Mucosa of descending colon (tissue), 3 donors: ENCODE measurements at regions not wholly inside any gene's neighbourhood (a gene's known extent, or its start where the extent isn't known, plus 50 kb on each side); places are given as distances from the start of the nearest gene placed in this dataset.

Source experiments
- ATAC-seq: fragments of 200-7000 bp; cut with Tn5 transposase; one replicate; pipeline ENCODE4 v1.9.1; 2020; ENCODE audit warnings: mild to moderate bottlenecking, moderate library complexity
- DNase-seq, 3 donors: peaks; one replicate each; pipeline ENCODE4 v3.0.0-alpha.2; 2020
- H3K36me3 ChIP-seq: fragments of 200-600 bp; one replicate; pipeline ENCODE4 v1.8.0; 2021; ENCODE audit warnings: low read depth, mild to moderate bottlenecking
- H3K4me1 ChIP-seq: fragments of 200-600 bp; one replicate; pipeline ENCODE4 v1.8.0; 2021; ENCODE audit warnings: low read depth, mild to moderate bottlenecking
- H3K4me3 ChIP-seq: fragments of 200-600 bp; one replicate; pipeline ENCODE4 v1.8.0; 2021; ENCODE audit warnings: mild to moderate bottlenecking
- H3K9me3 ChIP-seq: fragments of 200-600 bp; one replicate; pipeline ENCODE4 v1.8.0; 2021; ENCODE audit warnings: mild to moderate bottlenecking
- CTCF ChIP-seq: fragments of 200-600 bp; IDR thresholded peaks from one replicate; pipeline ENCODE4 v1.8.0; 2022; ENCODE audit warnings: antibody characterized with exemption, mild to moderate bottlenecking
- intact Hi-C, 2 donors: fragments of 100-400 bp; cut with DNase I in 1 of 2; cut with micrococcal nuclease in 1 of 2; formaldehyde crosslinking; loops; one replicate each; pipeline versions ENCODE4 v1.11.0 to v1.11.1; 2022; cut with DNase I, micrococcal nuclease
- donor health status: DM: no; HTN: no; CAD: no; lungs with moderate emphysema.
- donor health status: DM: no; HTN: no; CAD: no.
- donor health status: DM: no; HTN: yes; CAD: no.

GRCh38 chr12:74105434-74105833, 432.2 kb upstream of the ATXN7L3B start:
- no peak for ATAC-seq
- Histone ChIP-seq H3K4me3 (no peak overlapping the region), H3K9me3 (no peaks in the 10 kb centered on the region), H3K36me3 (no peaks in the 10 kb centered on the region), H3K4me1 (no peaks in the 10 kb centered on the region)
- intact Hi-C loops = no loop called here
- DNase-seq = no peak
- TF ChIP-seq CTCF = no peak

- Histone ChIP-seq H3K36me3 (no peaks in the 10 kb centered on the region), H3K4me3 (no peak overlapping the region), H3K4me1 (no peaks in the 10 kb centered on the region), H3K9me3 (peaks cover 5% of the 10 kb centered on the region)
- intact Hi-C loops = no loop called here
- DNase-seq (no peak), ATAC-seq (no peak)
- no peak for TF ChIP-seq CTCF
Observed at GRCh38 chr12:74108729-74109128, 428.9 kb upstream of the ATXN7L3B start.

GRCh38 chr12:74111688-74112360, 425.8 kb upstream of the ATXN7L3B start:
- Histone ChIP-seq H3K36me3 (no peaks in the 10 kb centered on the region), H3K4me3 (no peak overlapping the region), H3K9me3 (peaks cover 8% of the 10 kb centered on the region), H3K4me1 (no peaks in the 10 kb centered on the region)
- intact Hi-C loops = no loop called here
- ATAC-seq (no peak), DNase-seq (no peak)
- no peak for TF ChIP-seq CTCF

GRCh38 chr12:74119811-74120362, 417.7 kb upstream of the ATXN7L3B start:
- ATAC-seq = no peak
- no peak overlapping the region for H3K4me3 ChIP-seq
- intact Hi-C loops = no loop called here

GRCh38 chr12:74120644-74121043, 417.0 kb upstream of the ATXN7L3B start:
- DNase-seq (no peak), ATAC-seq (no peak)
- intact Hi-C loops = no loop called here
- no peak for TF ChIP-seq CTCF
- Histone ChIP-seq H3K9me3 (peaks cover 11% of the 10 kb centered on the region), H3K4me1 (no peaks in the 10 kb centered on the region), H3K36me3 (no peaks in the 10 kb centered on the region), H3K4me3 (no peak overlapping the region)

More at GRCh38 chr12:74119811-74120362, 417.7 kb upstream of the ATXN7L3B start:
- Histone ChIP-seq H3K9me3 (peaks cover 11% of the 10 kb centered on the region), H3K4me1 (no peaks in the 10 kb centered on the region), H3K36me3 (no peaks in the 10 kb centered on the region)
- no peak for TF ChIP-seq CTCF
- DNase-seq = no peak
